Ishikawa (cell line): ENCODE measurements at regions not wholly inside any gene's neighbourhood (a gene's known extent, or its start where the extent isn't known, plus 50 kb on each side); places are given as distances from the start of the nearest gene placed in this dataset.

Experiments
- CEBPB ChIP-seq: IDR thresholded peaks from 2 replicates; pipeline ENCODE4 v1.6.1; 2012
- CREB1 ChIP-seq: IDR thresholded peaks from 2 replicates; pipeline ENCODE4 v1.6.1; 2012; ENCODE audit warnings: low read depth
- EGR1 ChIP-seq: IDR thresholded peaks from 2 replicates; pipeline ENCODE4 v1.6.1; 2012
- EP300 ChIP-seq: IDR thresholded peaks from 2 replicates; pipeline ENCODE4 v1.6.1; 2012; ENCODE audit warnings: borderline replicate concordance
- FOXM1 ChIP-seq: IDR thresholded peaks from 2 replicates; pipeline ENCODE4 v1.6.1; 2012; ENCODE audit warnings: low read depth, borderline replicate concordance
- MAX ChIP-seq: IDR thresholded peaks from 2 replicates; pipeline ENCODE4 v1.6.1; 2012
- NFIC ChIP-seq: IDR thresholded peaks from 2 replicates; pipeline ENCODE4 v1.6.1; 2012
- RAD21 ChIP-seq: IDR thresholded peaks from 2 replicates; pipeline ENCODE4 v1.6.1; 2012; ENCODE audit warnings: low read depth
- REST ChIP-seq: IDR thresholded peaks from 2 replicates; pipeline ENCODE4 v1.6.1; 2012; ENCODE audit warnings: low read depth, mild to moderate bottlenecking
- TAF1 ChIP-seq: IDR thresholded peaks from 2 replicates; pipeline ENCODE4 v1.6.1; 2012; ENCODE audit warnings: low read depth, mild to moderate bottlenecking
- TCF12 ChIP-seq: IDR thresholded peaks from 2 replicates; pipeline ENCODE4 v1.6.1; 2012; ENCODE audit warnings: low read depth
- TEAD4 ChIP-seq: IDR thresholded peaks from 2 replicates; pipeline ENCODE4 v1.6.1; 2012
- USF1 ChIP-seq: IDR thresholded peaks from 2 replicates; pipeline ENCODE4 v1.6.1; 2012
- YY1 ChIP-seq: IDR thresholded peaks from 2 replicates; pipeline ENCODE4 v1.6.1; 2012; ENCODE audit warnings: low read depth
- ZBTB7A ChIP-seq: IDR thresholded peaks from 2 replicates; pipeline ENCODE4 v1.6.1; 2012; ENCODE audit warnings: low read depth

GRCh38 chr2:239770246-239770639 lies 254.9 kb downstream of the NDUFA10 start:
- TF ChIP-seq NFIC, result no peak
- no peak for TF ChIP-seq ZBTB7A
- no peak for TF ChIP-seq USF1
- no peak for TF ChIP-seq EGR1
- no peak for TF ChIP-seq MAX

- TF ChIP-seq CREB1, result no peak
- TF ChIP-seq FOXM1, result no peak
- no peak for TF ChIP-seq RAD21
- no peak for TF ChIP-seq EGR1
- TF ChIP-seq MAX, result no peak
- TF ChIP-seq USF1, result no peak
- TF ChIP-seq YY1, result no peak
- TF ChIP-seq EP300, result no peak
- TF ChIP-seq REST, result no peak
- no peak for TF ChIP-seq ZBTB7A
- TF ChIP-seq TCF12, result no peak
- TF ChIP-seq TAF1, result no peak
- TF ChIP-seq TEAD4, result no peak
- TF ChIP-seq NFIC, result no peak
- no peak for TF ChIP-seq CEBPB
Measured at GRCh38 chr2:239769554-239770245, 255.4 kb downstream of the NDUFA10 start.

GRCh38 chr2:239768907-239769553 lies 256.1 kb downstream of the NDUFA10 start:
- TF ChIP-seq TAF1, result no peak
- TF ChIP-seq CREB1, result no peak
- no peak for TF ChIP-seq MAX
- TF ChIP-seq USF1, result no peak
- no peak for TF ChIP-seq EGR1
- TF ChIP-seq RAD21, result no peak
- TF ChIP-seq NFIC, result no peak
- TF ChIP-seq YY1, result no peak
- TF ChIP-seq FOXM1, result no peak
- no peak for TF ChIP-seq CEBPB
- no peak for TF ChIP-seq REST
- TF ChIP-seq TCF12, result no peak
- no peak for TF ChIP-seq TEAD4
- no peak for TF ChIP-seq EP300
- no peak for TF ChIP-seq ZBTB7A

- TF ChIP-seq TEAD4, result no peak
- TF ChIP-seq EP300, result no peak
- no peak for TF ChIP-seq USF1
- TF ChIP-seq EGR1, result no peak
- TF ChIP-seq MAX, result no peak
- TF ChIP-seq CREB1, result no peak
- TF ChIP-seq REST, result no peak
- no peak for TF ChIP-seq ZBTB7A
- TF ChIP-seq TAF1, result no peak
- no peak for TF ChIP-seq TCF12
- TF ChIP-seq NFIC, result no peak
- no peak for TF ChIP-seq RAD21
- TF ChIP-seq YY1, result no peak
- no peak for TF ChIP-seq FOXM1
- TF ChIP-seq CEBPB, result no peak
Measured at GRCh38 chr2:239768031-239768790, 256.9 kb downstream of the NDUFA10 start.
